Liver (tissue), 8 donors: ENCODE measurements at regions not wholly inside any gene's neighbourhood (a gene's known extent, or its start where the extent isn't known, plus 50 kb on each side); places are given as distances from the start of the nearest gene placed in this dataset.

Source experiments
- DNase-seq: peaks from one replicate; pipeline ENCODE4 v3.0.0-alpha.2; 2017; ENCODE audit warnings: low spot score
- H3K27ac ChIP-seq, 2 donors: one replicate each; pipeline ENCODE4 v1.7.0; 2013; ENCODE audit warnings: inconsistent platforms in 2 of 2, low read length in 2 of 2, control low read depth in 1 of 2, low read depth in 1 of 2, mild to moderate bottlenecking in 1 of 2
- H3K27me3 ChIP-seq, 4 donors: one replicate each; pipeline versions ENCODE4 v1.6.1 to v1.7.0; 2013; ENCODE audit warnings: low read length in 3 of 4, inconsistent platforms in 1 of 4, mild to moderate bottlenecking in 1 of 4, moderate library complexity in 1 of 4; ENCODE audit not compliant: control insufficient read depth in 4 of 4, insufficient read depth in 4 of 4
- H3K36me3 ChIP-seq, 4 donors: one replicate each; pipeline versions ENCODE4 v1.6.1 to v1.7.0; 2013; ENCODE audit warnings: low read length in 3 of 4, mild to moderate bottlenecking in 3 of 4, low read depth in 1 of 4, moderate library complexity in 1 of 4; ENCODE audit not compliant: control insufficient read depth in 4 of 4, insufficient read depth in 3 of 4
- H3K4me1 ChIP-seq, 4 donors: one replicate each; pipeline versions ENCODE4 v1.6.1 to v1.7.0; 2013; ENCODE audit warnings: low read length in 3 of 4, mild to moderate bottlenecking in 3 of 4, moderate library complexity in 1 of 4; ENCODE audit not compliant: control insufficient read depth in 4 of 4, insufficient read depth in 4 of 4
- H3K4me3 ChIP-seq, 3 donors: one replicate each; pipeline versions ENCODE4 v1.6.1 to v1.7.0; 2013; ENCODE audit warnings: low read length in 3 of 3, control low read depth in 1 of 3, low read depth in 1 of 3, mild to moderate bottlenecking in 1 of 3
- H3K9ac ChIP-seq, 2 donors: one replicate each; pipeline ENCODE4 v1.7.0; 2013; ENCODE audit warnings: low read length in 2 of 2, mild to moderate bottlenecking in 2 of 2, moderate library complexity in 2 of 2, control low read depth in 1 of 2, low read depth in 1 of 2
- H3K9me3 ChIP-seq, 4 donors: one replicate each; pipeline versions ENCODE4 v1.6.1 to v1.7.0; 2013; ENCODE audit warnings: low read length in 3 of 4; ENCODE audit not compliant: control insufficient read depth in 4 of 4
- ATF3 ChIP-seq: IDR thresholded peaks from 2 replicates; pipeline ENCODE4 v1.6.1; 2016; ENCODE audit warnings: antibody characterized with exemption
- CTCF ChIP-seq: fragments of 150-350 bp; IDR thresholded peaks from 2 replicates; pipeline ENCODE4 v1.5.1; 2017; ENCODE audit warnings: improper control_type of control experiment, low read depth, low read length; ENCODE audit not compliant: missing input control
- EGR1 ChIP-seq, 2 donors: IDR thresholded peaks; 2 replicates each; pipeline ENCODE4 v1.6.1; 2016 to 2018; ENCODE audit warnings: antibody characterized with exemption in 2 of 2, low read depth in 2 of 2
- FOXA1 ChIP-seq: IDR thresholded peaks from 2 replicates; pipeline ENCODE4 v1.6.1; 2016; ENCODE audit warnings: antibody characterized with exemption
- FOXA2 ChIP-seq: IDR thresholded peaks from 2 replicates; pipeline ENCODE4 v1.6.1; 2016; ENCODE audit warnings: antibody characterized with exemption
- GABPA ChIP-seq, 2 donors: IDR thresholded peaks in 1 of 2; conservative IDR thresholded peaks in 1 of 2; 2 replicates each; pipeline ENCODE4 v1.6.1; 2016; ENCODE audit warnings: antibody characterized with exemption in 2 of 2, mild to moderate bottlenecking in 1 of 2, moderate library complexity in 1 of 2
- HNF4A ChIP-seq, 2 donors: conservative IDR thresholded peaks; 2 replicates each; pipeline ENCODE4 v1.6.1; 2016; ENCODE audit warnings: antibody characterized with exemption in 2 of 2, mild to moderate bottlenecking in 2 of 2
- HNF4G ChIP-seq: IDR thresholded peaks from 2 replicates; pipeline ENCODE4 v1.6.1; 2016; ENCODE audit warnings: antibody characterized with exemption
- JUND ChIP-seq, 2 donors: IDR thresholded peaks; 2 replicates each; pipeline ENCODE4 v1.6.1; 2016; ENCODE audit warnings: antibody characterized with exemption in 2 of 2
- MAX ChIP-seq: IDR thresholded peaks from 2 replicates; pipeline ENCODE4 v1.6.1; 2016; ENCODE audit warnings: antibody characterized with exemption
- NR2F2 ChIP-seq: IDR thresholded peaks from 2 replicates; pipeline ENCODE4 v1.6.1; 2016; ENCODE audit warnings: antibody characterized with exemption
- RAD21 ChIP-seq, 2 donors: IDR thresholded peaks; 2 replicates each; pipeline ENCODE4 v1.6.1; 2016; ENCODE audit warnings: antibody characterized with exemption in 2 of 2, mild to moderate bottlenecking in 2 of 2
- REST ChIP-seq: IDR thresholded peaks from 2 replicates; pipeline ENCODE4 v1.6.1; 2016; ENCODE audit warnings: antibody characterized with exemption, mild to moderate bottlenecking
- RXRA ChIP-seq, 2 donors: IDR thresholded peaks; 2 replicates each; pipeline ENCODE4 v1.6.1; 2017 to 2018; ENCODE audit warnings: antibody characterized with exemption in 2 of 2, mild to moderate bottlenecking in 1 of 2
- SP1 ChIP-seq: IDR thresholded peaks from 2 replicates; pipeline ENCODE4 v1.6.1; 2018; ENCODE audit warnings: antibody characterized with exemption, mild to moderate bottlenecking
- TAF1 ChIP-seq: conservative IDR thresholded peaks from 2 replicates; pipeline ENCODE4 v1.6.1; 2016; ENCODE audit warnings: antibody characterized with exemption, mild to moderate bottlenecking
- YY1 ChIP-seq: IDR thresholded peaks from 2 replicates; pipeline ENCODE4 v1.6.1; 2016; ENCODE audit warnings: antibody characterized with exemption, mild to moderate bottlenecking
- ZBTB33 ChIP-seq: IDR thresholded peaks from 2 replicates; pipeline ENCODE4 v1.6.1; 2016; ENCODE audit warnings: antibody characterized with exemption
- WGBS: extraction: QIAGEN DNeasy Blood & Tissue Kit; methylation state at CpG from one replicate; pipeline ENCODE4 v1.1.7; 2013; 5-methylcytosine and 5-hydroxymethylcytosine counted together
- donor health status: healthy.
- donor health status: healthy.
- donor health status: healthy.
- donor health status: healthy.
- donor health status: healthy.

- TF ChIP-seq JUND (IDR thresholded peaks at IDR 0.05) (no peak), RXRA (IDR thresholded peaks at IDR 0.05) (no peak), CTCF (no peak), FOXA1 (no peak), TAF1 (no peak), NR2F2 (no peak), FOXA2 (no peak), GABPA (IDR thresholded peaks at IDR 0.05 in 1 of 2, conservative IDR thresholded peaks at IDR 0.05 in 1 of 2) (no peak), ATF3 (no peak), MAX (no peak), EGR1 (IDR thresholded peaks at IDR 0.05; ENCODE audit: low read depth in 2 of 2) (no peak), RAD21 (IDR thresholded peaks at IDR 0.05) (no peak), HNF4G (no peak), SP1 (no peak)
- H3K36me3 ChIP-seq, result no peaks in the 10 kb centered on the region
- peaks cover 0 to 1% (median 0%) of the 10 kb centered on the region in 4 donors for H3K9me3 ChIP-seq
- no peak overlapping the region for H3K4me3 ChIP-seq
- no peak for DNase-seq
- H3K27me3 ChIP-seq, result peaks cover 0 to 2% (median 0%) of the 10 kb centered on the region in 4 donors
- no peak overlapping the region for H3K27ac ChIP-seq
- H3K9ac ChIP-seq, result no peak overlapping the region
- no peaks in the 10 kb centered on the region for H3K4me1 ChIP-seq
Observed at GRCh38 chr5:88999853-89000252, 116.9 kb upstream of the MEF2C start.

- Histone ChIP-seq H3K4me1 (no peaks in the 10 kb centered on the region), H3K9me3 (no peaks in the 10 kb centered on the region), H3K4me3 (no peak overlapping the region), H3K27me3 (peaks cover 0 to 2% (median 0%) of the 10 kb centered on the region in 4 donors), H3K9ac (no peak overlapping the region), H3K27ac (no peak overlapping the region), H3K36me3 (no peaks in the 10 kb centered on the region)
- 49% methylated on average over 2 of the region's 2 CpGs for WGBS
- DNase-seq, result no peak
- TF ChIP-seq HNF4A (conservative IDR thresholded peaks at IDR 0.05), result no peak
- no peak for TF ChIP-seq MAX
- no peak for TF ChIP-seq NR2F2
- no peak for TF ChIP-seq CTCF
Observed at GRCh38 chr5:88997937-88998336, 115.0 kb upstream of the MEF2C start.

GRCh38 chr5:88984040-88984439 is 101.1 kb upstream of the MEF2C start:
- no peak for DNase-seq
- H3K27ac ChIP-seq, result no peak overlapping the region
- H3K27me3 ChIP-seq, result peaks cover 0 to 3% (median 0%) of the 10 kb centered on the region in 4 donors
- no peak for TF ChIP-seq NR2F2
- TF ChIP-seq FOXA1, result no peak
- no peak for TF ChIP-seq HNF4A (conservative IDR thresholded peaks at IDR 0.05)
- TF ChIP-seq ZBTB33, result no peak
- no peak for TF ChIP-seq REST
- TF ChIP-seq RXRA (IDR thresholded peaks at IDR 0.05), result no peak
- no peak for TF ChIP-seq YY1
- no peak for TF ChIP-seq MAX
- TF ChIP-seq TAF1, result no peak
- TF ChIP-seq SP1, result no peak
- 76% methylated on average over 1 of the region's 1 CpG for WGBS
- H3K4me1 ChIP-seq, result no peaks in the 10 kb centered on the region
- no peak overlapping the region for H3K9ac ChIP-seq
- no peaks in the 10 kb centered on the region for H3K9me3 ChIP-seq
- H3K36me3 ChIP-seq, result no peaks in the 10 kb centered on the region
- H3K4me3 ChIP-seq, result no peak overlapping the region
